ENCODE measurements at regions not wholly inside any gene's neighbourhood (a gene's known extent, or its start where the extent isn't known, plus 50 kb on each side); places are given as distances from the start of the nearest gene placed in this dataset.

- Histone ChIP-seq H2BK20ac (ENCODE audit: low read depth, low read length, poor library complexity, severe bottlenecking) (no peak overlapping the region), H3K23me2 (ENCODE audit: insufficient read length, low read depth, low read length, poor library complexity, severe bottlenecking) (no peaks in the 10 kb centered on the region), H3K79me2 (ENCODE audit: insufficient read depth, low read length) (no peaks in the 10 kb centered on the region), H4K91ac (ENCODE audit: insufficient read length, low read depth, low read length) (no peak overlapping the region), H3K9ac (ENCODE audit: extremely low read depth, insufficient read length, low read length) (no peak overlapping the region), H4K20me1 (ENCODE audit: control insufficient read depth, insufficient read depth, insufficient read length) (no peaks in the 10 kb centered on the region), H2BK12ac (ENCODE audit: insufficient read length, low read depth, low read length) (no peak overlapping the region), H2BK15ac (ENCODE audit: low read depth, low read length) (no peak overlapping the region), H3K4me1 (ENCODE audit: insufficient read depth, low read length) (no peaks in the 10 kb centered on the region), H2AFZ (ENCODE audit: low read length) (no peak overlapping the region), H3K18ac (ENCODE audit: insufficient read length, low read depth, low read length) (no peak overlapping the region), H2BK120ac (ENCODE audit: low read depth, low read length, poor library complexity, severe bottlenecking) (no peak overlapping the region), H3K14ac (ENCODE audit: insufficient read depth, low read length) (no peak overlapping the region), H3K9me3 (ENCODE audit: control insufficient read depth, low read depth, low read length) (no peaks in the 10 kb centered on the region), H3T11ph (ENCODE audit: low read length) (no peak overlapping the region), H3K56ac (ENCODE audit: insufficient read length, low read depth, low read length) (no peak overlapping the region), H4K5ac (ENCODE audit: insufficient read length, low read depth, low read length) (no peak overlapping the region), H3K27ac (ENCODE audit: insufficient read length, low read depth, low read length) (no peak overlapping the region), H3K79me1 (ENCODE audit: insufficient read depth, low read depth, low read length, poor library complexity, severe bottlenecking) (no peaks in the 10 kb centered on the region), H3K23ac (ENCODE audit: insufficient read length, low read depth, low read length) (no peak overlapping the region), H3K27me3 (ENCODE audit: insufficient read depth, low read length) (no peaks in the 10 kb centered on the region), H2BK5ac (ENCODE audit: insufficient read length, low read length) (no peak overlapping the region), H2AK5ac (ENCODE audit: insufficient read length, low read length) (no peak overlapping the region), H3K4me2 (ENCODE audit: insufficient read depth, insufficient read length, low read length) (no peak overlapping the region), H4K8ac (replicated peaks; ENCODE audit: insufficient read length, low read depth, low read length) (no peak overlapping the region), H3K4ac (ENCODE audit: low read depth, low read length) (no peak overlapping the region)
- TF ChIP-seq, protein P1, sequence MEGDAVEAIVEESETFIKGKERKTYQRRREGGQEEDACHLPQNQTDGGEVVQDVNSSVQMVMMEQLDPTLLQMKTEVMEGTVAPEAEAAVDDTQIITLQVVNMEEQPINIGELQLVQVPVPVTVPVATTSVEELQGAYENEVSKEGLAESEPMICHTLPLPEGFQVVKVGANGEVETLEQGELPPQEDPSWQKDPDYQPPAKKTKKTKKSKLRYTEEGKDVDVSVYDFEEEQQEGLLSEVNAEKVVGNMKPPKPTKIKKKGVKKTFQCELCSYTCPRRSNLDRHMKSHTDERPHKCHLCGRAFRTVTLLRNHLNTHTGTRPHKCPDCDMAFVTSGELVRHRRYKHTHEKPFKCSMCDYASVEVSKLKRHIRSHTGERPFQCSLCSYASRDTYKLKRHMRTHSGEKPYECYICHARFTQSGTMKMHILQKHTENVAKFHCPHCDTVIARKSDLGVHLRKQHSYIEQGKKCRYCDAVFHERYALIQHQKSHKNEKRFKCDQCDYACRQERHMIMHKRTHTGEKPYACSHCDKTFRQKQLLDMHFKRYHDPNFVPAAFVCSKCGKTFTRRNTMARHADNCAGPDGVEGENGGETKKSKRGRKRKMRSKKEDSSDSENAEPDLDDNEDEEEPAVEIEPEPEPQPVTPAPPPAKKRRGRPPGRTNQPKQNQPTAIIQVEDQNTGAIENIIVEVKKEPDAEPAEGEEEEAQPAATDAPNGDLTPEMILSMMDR (conservative IDR thresholded peaks at IDR 0.05), result no peak
- Mint-ChIP-seq H3K36me3 (ENCODE audit: insufficient read depth in 1 of 3, low read depth in 3 of 3) (peaks cover 0 to 5% (median 0%) of the 10 kb centered on the region in 3 experiments; a peak in 2 of 7 replicates), H3K27ac (no peak overlapping the region), H3K4me1 (no peaks in the 10 kb centered on the region), H3K4me3 (no peak overlapping the region), H3K9me3 (no peaks in the 10 kb centered on the region; a peak in 2 of 5 replicates), H3K27me3 (ENCODE audit: low read depth) (peaks cover 1% of the 10 kb centered on the region; the same call in 1 of the 2 replicates)
- WGBS (ENCODE audit: extremely low coverage, insufficient read length, low lambda C conversion rate), result no CpG with 5 or more reads among the region's 12 CpGs
- DNase-seq, result no peak
Measured at GRCh38 chr1:60540141-60540540, 466.6 kb upstream of the C1orf87 start.
